ENCODE measurements at regions not wholly inside any gene's neighbourhood (a gene's known extent, or its start where the extent isn't known, plus 50 kb on each side); places are given as distances from the start of the nearest gene placed in this dataset.

DNA sequence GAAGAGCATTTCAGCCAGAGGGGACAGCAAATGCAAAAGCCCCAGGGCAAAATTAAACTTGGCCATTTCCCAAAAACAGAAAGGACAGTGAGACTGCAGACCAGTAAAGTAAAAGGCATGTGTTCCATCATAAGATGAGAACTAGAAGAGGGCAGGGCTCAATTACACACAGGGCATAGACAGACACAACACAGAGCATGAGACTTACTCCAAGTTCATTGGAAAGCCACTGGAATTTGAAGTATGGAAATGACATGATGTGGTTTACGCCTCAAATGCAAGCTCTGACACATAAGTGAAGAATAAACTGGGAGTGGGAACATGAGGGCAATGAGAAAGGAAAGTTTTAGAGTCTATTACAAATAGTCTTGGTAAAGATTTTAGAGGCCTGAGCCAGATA lies 446.6 kb upstream of the GRIA1 start:
- Histone ChIP-seq H3K4me1 (ENCODE audit: insufficient read depth, low read length) (no peaks in the 10 kb centered on the region), H4K20me1 (ENCODE audit: insufficient read depth, low read length) (no peaks in the 10 kb centered on the region), H3K4me3 (replicated peaks in 1 of 3; ENCODE audit: insufficient read depth in 1 of 3, low read depth in 2 of 3, low read length in 3 of 3) (no peak overlapping the region), H3K9me3 (ENCODE audit: low read length) (peaks cover 86% of the 10 kb centered on the region), H3K27me3 (ENCODE audit: control insufficient read depth in 1 of 2, insufficient read depth in 2 of 2, low read length in 2 of 2) (no peaks in the 10 kb centered on the region), H2AFZ (ENCODE audit: low read length) (no peak overlapping the region), H3K4me2 (ENCODE audit: low read depth, low read length) (no peak overlapping the region), H3K9ac (ENCODE audit: insufficient read depth, low read depth, low read length) (no peak overlapping the region), H3K36me3 (replicated peaks in 1 of 2; ENCODE audit: control insufficient read depth in 1 of 2, insufficient read depth in 2 of 2, low read length in 2 of 2) (no peaks in the 10 kb centered on the region), H3K79me2 (ENCODE audit: insufficient read depth, low read length) (no peaks in the 10 kb centered on the region), H3K27ac (ENCODE audit: extremely low read length, insufficient read depth, low read length) (no peak overlapping the region)
- 14% methylated on average over 1 of the region's 1 CpG for WGBS (ENCODE audit: low lambda C conversion rate)
- ATAC-seq (no peak), FAIRE-seq (no peak), DNase-seq (ENCODE audit: low spot score) (no peak)
- intact Hi-C loops (cut with micrococcal nuclease; ENCODE audit: unreplicated experiment) (no loop called here), in situ Hi-C loops (cut with HindIII; ENCODE audit: extremely low pct_ligation_motif_present, low pct_unique_long_range_greater_than_20kb) (no loop called here)
- ChIA-PET POLR2A (no interaction called here), CTCF (ENCODE audit: low intra/inter-chr PET ratio, low total read pairs) (no interaction called here)
- no TSS peak for BruUV-seq (replicated peaks)
- TF ChIP-seq, protein P1, sequence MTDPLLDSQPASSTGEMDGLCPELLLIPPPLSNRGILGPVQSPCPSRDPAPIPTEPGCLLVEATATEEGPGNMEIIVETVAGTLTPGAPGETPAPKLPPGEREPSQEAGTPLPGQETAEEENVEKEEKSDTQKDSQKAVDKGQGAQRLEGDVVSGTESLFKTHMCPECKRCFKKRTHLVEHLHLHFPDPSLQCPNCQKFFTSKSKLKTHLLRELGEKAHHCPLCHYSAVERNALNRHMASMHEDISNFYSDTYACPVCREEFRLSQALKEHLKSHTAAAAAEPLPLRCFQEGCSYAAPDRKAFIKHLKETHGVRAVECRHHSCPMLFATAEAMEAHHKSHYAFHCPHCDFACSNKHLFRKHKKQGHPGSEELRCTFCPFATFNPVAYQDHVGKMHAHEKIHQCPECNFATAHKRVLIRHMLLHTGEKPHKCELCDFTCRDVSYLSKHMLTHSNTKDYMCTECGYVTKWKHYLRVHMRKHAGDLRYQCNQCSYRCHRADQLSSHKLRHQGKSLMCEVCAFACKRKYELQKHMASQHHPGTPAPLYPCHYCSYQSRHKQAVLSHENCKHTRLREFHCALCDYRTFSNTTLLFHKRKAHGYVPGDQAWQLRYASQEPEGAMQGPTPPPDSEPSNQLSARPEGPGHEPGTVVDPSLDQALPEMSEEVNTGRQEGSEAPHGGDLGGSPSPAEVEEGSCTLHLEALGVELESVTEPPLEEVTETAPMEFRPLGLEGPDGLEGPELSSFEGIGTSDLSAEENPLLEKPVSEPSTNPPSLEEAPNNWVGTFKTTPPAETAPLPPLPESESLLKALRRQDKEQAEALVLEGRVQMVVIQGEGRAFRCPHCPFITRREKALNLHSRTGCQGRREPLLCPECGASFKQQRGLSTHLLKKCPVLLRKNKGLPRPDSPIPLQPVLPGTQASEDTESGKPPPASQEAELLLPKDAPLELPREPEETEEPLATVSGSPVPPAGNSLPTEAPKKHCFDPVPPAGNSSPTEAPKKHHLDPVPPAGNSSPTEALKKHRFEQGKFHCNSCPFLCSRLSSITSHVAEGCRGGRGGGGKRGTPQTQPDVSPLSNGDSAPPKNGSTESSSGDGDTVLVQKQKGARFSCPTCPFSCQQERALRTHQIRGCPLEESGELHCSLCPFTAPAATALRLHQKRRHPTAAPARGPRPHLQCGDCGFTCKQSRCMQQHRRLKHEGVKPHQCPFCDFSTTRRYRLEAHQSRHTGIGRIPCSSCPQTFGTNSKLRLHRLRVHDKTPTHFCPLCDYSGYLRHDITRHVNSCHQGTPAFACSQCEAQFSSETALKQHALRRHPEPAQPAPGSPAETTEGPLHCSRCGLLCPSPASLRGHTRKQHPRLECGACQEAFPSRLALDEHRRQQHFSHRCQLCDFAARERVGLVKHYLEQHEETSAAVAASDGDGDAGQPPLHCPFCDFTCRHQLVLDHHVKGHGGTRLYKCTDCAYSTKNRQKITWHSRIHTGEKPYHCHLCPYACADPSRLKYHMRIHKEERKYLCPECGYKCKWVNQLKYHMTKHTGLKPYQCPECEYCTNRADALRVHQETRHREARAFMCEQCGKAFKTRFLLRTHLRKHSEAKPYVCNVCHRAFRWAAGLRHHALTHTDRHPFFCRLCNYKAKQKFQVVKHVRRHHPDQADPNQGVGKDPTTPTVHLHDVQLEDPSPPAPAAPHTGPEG (CRISPR knock-in tag; IDR thresholded peaks at IDR 0.05) = no peak
- TF ChIP-seq SNAPC2 (CRISPR knock-in tag; IDR thresholded peaks at IDR 0.05) (no peak), EEA1 (CRISPR knock-in tag; IDR thresholded peaks at IDR 0.05; ENCODE audit: borderline replicate concordance) (no peak), ZBTB3 (CRISPR knock-in tag; IDR thresholded peaks at IDR 0.05; ENCODE audit: borderline replicate concordance, low read depth) (no peak), ZMYM2 (CRISPR knock-in tag; IDR thresholded peaks at IDR 0.05) (no peak), MED1 (CRISPR knock-in tag; IDR thresholded peaks at IDR 0.05) (no peak), ZNF333 (CRISPR knock-in tag; IDR thresholded peaks at IDR 0.05; ENCODE audit: borderline replicate concordance) (no peak), TBP (CRISPR knock-in tag; IDR thresholded peaks at IDR 0.05) (no peak), SRSF4 (IDR thresholded peaks at IDR 0.05; ENCODE audit: low read depth, low read length, poor library complexity, severe bottlenecking) (no peak), PAX8 (CRISPR knock-in tag; IDR thresholded peaks at IDR 0.05; ENCODE audit: borderline replicate concordance) (no peak), ZBTB8A (CRISPR knock-in tag; IDR thresholded peaks at IDR 0.05; ENCODE audit: borderline replicate concordance, low read depth) (no peak), KDM3A (CRISPR knock-in tag; IDR thresholded peaks at IDR 0.05; ENCODE audit: low read depth) (no peak), ZNF589 (CRISPR knock-in tag; conservative IDR thresholded peaks at IDR 0.05) (no peak), SMARCE1 (IDR thresholded peaks at IDR 0.05; ENCODE audit: borderline replicate concordance) (no peak), ZNF790 (CRISPR knock-in tag; IDR thresholded peaks at IDR 0.05; ENCODE audit: borderline replicate concordance) (no peak)
- TF ChIP-seq, protein P2, sequence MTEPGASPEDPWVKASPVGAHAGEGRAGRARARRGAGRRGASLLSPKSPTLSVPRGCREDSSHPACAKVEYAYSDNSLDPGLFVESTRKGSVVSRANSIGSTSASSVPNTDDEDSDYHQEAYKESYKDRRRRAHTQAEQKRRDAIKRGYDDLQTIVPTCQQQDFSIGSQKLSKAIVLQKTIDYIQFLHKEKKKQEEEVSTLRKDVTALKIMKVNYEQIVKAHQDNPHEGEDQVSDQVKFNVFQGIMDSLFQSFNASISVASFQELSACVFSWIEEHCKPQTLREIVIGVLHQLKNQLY (CRISPR knock-in tag; IDR thresholded peaks at IDR 0.05) = no peak
- TF ChIP-seq, protein P3, sequence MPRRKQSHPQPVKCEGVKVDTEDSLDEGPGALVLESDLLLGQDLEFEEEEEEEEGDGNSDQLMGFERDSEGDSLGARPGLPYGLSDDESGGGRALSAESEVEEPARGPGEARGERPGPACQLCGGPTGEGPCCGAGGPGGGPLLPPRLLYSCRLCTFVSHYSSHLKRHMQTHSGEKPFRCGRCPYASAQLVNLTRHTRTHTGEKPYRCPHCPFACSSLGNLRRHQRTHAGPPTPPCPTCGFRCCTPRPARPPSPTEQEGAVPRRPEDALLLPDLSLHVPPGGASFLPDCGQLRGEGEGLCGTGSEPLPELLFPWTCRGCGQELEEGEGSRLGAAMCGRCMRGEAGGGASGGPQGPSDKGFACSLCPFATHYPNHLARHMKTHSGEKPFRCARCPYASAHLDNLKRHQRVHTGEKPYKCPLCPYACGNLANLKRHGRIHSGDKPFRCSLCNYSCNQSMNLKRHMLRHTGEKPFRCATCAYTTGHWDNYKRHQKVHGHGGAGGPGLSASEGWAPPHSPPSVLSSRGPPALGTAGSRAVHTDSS (CRISPR knock-in tag; conservative IDR thresholded peaks at IDR 0.05) = no peak
- TF ChIP-seq, protein P4, sequence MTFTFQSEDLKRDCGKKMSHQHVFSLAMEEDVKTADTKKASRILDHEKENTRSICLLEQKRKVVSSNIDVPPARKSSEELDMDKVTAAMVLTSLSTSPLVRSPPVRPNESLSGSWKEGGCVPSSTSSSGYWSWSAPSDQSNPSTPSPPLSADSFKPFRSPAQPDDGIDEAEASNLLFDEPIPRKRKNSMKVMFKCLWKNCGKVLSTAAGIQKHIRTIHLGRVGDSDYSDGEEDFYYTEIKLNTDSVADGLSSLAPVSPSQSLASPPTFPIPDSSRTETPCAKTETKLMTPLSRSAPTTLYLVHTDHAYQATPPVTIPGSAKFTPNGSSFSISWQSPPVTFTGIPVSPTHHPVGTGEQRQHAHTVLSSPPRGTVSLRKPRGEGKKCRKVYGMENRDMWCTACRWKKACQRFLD (CRISPR knock-in tag; IDR thresholded peaks at IDR 0.05; ENCODE audit: borderline replicate concordance) = no peak
